Gastrocnemius medialis (tissue), 4 donors: ENCODE measurements at regions not wholly inside any gene's neighbourhood (a gene's known extent, or its start where the extent isn't known, plus 50 kb on each side); places are given as distances from the start of the nearest gene placed in this dataset.

Source experiments
- CTCF ChIP-seq, 5 experiments: fragments of 450-650 bp in 3 of 5; fragments of 200-600 bp in 2 of 5; sonication (generic) in 2 of 5; IDR thresholded peaks in 4 of 5; conservative IDR thresholded peaks in 1 of 5; 1 replicate in 4 of 5; 2 replicates in 1 of 5; pipeline ENCODE4 v1.5.1; 2016 to 2019; ENCODE audit warnings: antibody characterized with exemption in 5 of 5, mild to moderate bottlenecking in 3 of 5, moderate library complexity in 3 of 5
- POLR2A ChIP-seq, 2 donors: fragments of 450-650 bp; IDR thresholded peaks; one replicate each; pipeline ENCODE4 v1.6.1; 2017; ENCODE audit warnings: antibody characterized with exemption in 2 of 2, mild to moderate bottlenecking in 2 of 2, moderate library complexity in 2 of 2

GRCh38 chr14:53391156-53391555, 238.0 kb upstream of the DDHD1 start:
- TF ChIP-seq CTCF (IDR thresholded peaks at IDR 0.05 in 4 of 5, conservative IDR thresholded peaks at IDR 0.05 in 1 of 5), result no peak
- no peak for TF ChIP-seq POLR2A (IDR thresholded peaks at IDR 0.05)
